GM18502 (cell line): ENCODE measurements at regions not wholly inside any gene's neighbourhood (a gene's known extent, or its start where the extent isn't known, plus 50 kb on each side); places are given as distances from the start of the nearest gene placed in this dataset.
"Not testable (repeated sequence)": the region's sequence is repeated elsewhere in the genome, so short reads cannot be mapped to it uniquely, and the experiment has no call there.

Source experiments
- ATAC-seq: cut with Tn5 transposase; IDR thresholded peaks from one replicate; pipeline ENCODE4 v1.9.1; 2021; ENCODE audit warnings: mild to moderate bottlenecking; ENCODE audit not compliant: unreplicated experiment, poor library complexity

GRCh38 chr2:147346142-147346541 lies 498.7 kb upstream of the ACVR2A start:
- ATAC-seq, result no peak

- ATAC-seq, result no peak
These were observed 499.6 kb upstream of the ACVR2A start for GRCh38 chr2:147345246-147345645.

- ATAC-seq, result no peak
These were observed 502.5 kb upstream of the ACVR2A start for GRCh38 chr2:147342329-147342728.

- ATAC-seq, result peak; percentile 72
These were observed 512.9 kb upstream of the ACVR2A start for GRCh38 chr2:147331790-147332419.

- no peak for ATAC-seq
These were observed 513.9 kb upstream of the ACVR2A start for GRCh38 chr2:147330925-147331324.

GRCh38 chr2:147327613-147328012 lies 517.2 kb upstream of the ACVR2A start:
- peak; percentile 69 for ATAC-seq

GRCh38 chr2:147325990-147326389 lies 518.8 kb upstream of the ACVR2A start:
- ATAC-seq, result no peak

- no peak for ATAC-seq
These were observed 524.7 kb upstream of the ACVR2A start for GRCh38 chr2:147320146-147320545.

- no peak for ATAC-seq
These were observed 533.8 kb upstream of the ACVR2A start for GRCh38 chr2:147311058-147311430.

- ATAC-seq, result no peak
These were observed 534.3 kb upstream of the ACVR2A start for GRCh38 chr2:147310335-147311057.

GRCh38 chr2:147297820-147298219 lies 547.0 kb upstream of the ACVR2A start:
- ATAC-seq, result peak; percentile 98

GRCh38 chr2:147294825-147295392 lies 549.9 kb upstream of the ACVR2A start:
- ATAC-seq, result no peak

GRCh38 chr2:147293991-147294824 lies 550.6 kb upstream of the ACVR2A start:
- no peak for ATAC-seq

GRCh38 chr2:147288131-147288530 lies 556.7 kb upstream of the ACVR2A start:
- ATAC-seq, result no peak

GRCh38 chr2:147275943-147276342 lies 568.9 kb upstream of the ACVR2A start:
- no peak for ATAC-seq

GRCh38 chr2:147273628-147274027 lies 571.2 kb upstream of the ACVR2A start:
- ATAC-seq, result no peak

GRCh38 chr2:147273106-147273505 lies 571.7 kb upstream of the ACVR2A start:
- ATAC-seq, result no peak

GRCh38 chr2:147269581-147269980 lies 575.2 kb upstream of the ACVR2A start:
- ATAC-seq, result not testable (repeated sequence)

GRCh38 chr2:147260241-147260640 lies 584.6 kb upstream of the ACVR2A start:
- no peak for ATAC-seq

- ATAC-seq, result no peak
These were observed 589.0 kb upstream of the ACVR2A start for GRCh38 chr2:147255812-147256211.
